SK-N-DZ (cell line): ENCODE measurements at regions not wholly inside any gene's neighbourhood (a gene's known extent, or its start where the extent isn't known, plus 50 kb on each side); places are given as distances from the start of the nearest gene placed in this dataset.
A peak's percentile ranks its signal among the peaks of the same experiment; 100 is the strongest.

Experiments
- DNase-seq: peaks from one replicate; pipeline ENCODE4 v3.0.0-alpha.2; 2015; ENCODE audit warnings: low spot score

- peak; percentile 38 for DNase-seq
Measured at GRCh38 chr1:37085393-37085792, 51.1 kb upstream of the GRIK3 start.

GRCh38 chr1:37089750-37090149 is 55.4 kb upstream of the GRIK3 start:
- no peak for DNase-seq

- DNase-seq: no peak
Measured at GRCh38 chr1:37090671-37091070, 56.4 kb upstream of the GRIK3 start.

GRCh38 chr1:37092937-37093336 is 58.6 kb upstream of the GRIK3 start:
- no peak for DNase-seq

- DNase-seq: no peak
Measured at GRCh38 chr1:37094302-37094701, 60.0 kb upstream of the GRIK3 start.

GRCh38 chr1:37096523-37096922 is 62.2 kb upstream of the GRIK3 start:
- DNase-seq: peak; percentile 18

GRCh38 chr1:37097731-37098130 is 63.4 kb upstream of the GRIK3 start:
- no peak for DNase-seq

- no peak for DNase-seq
Measured at GRCh38 chr1:37098237-37098636, 63.9 kb upstream of the GRIK3 start.

- no peak for DNase-seq
Measured at GRCh38 chr1:37100310-37100709, 66.0 kb upstream of the GRIK3 start.

GRCh38 chr1:37102656-37103382 is 68.5 kb upstream of the GRIK3 start:
- no peak for DNase-seq

- DNase-seq: no peak
Measured at GRCh38 chr1:37105911-37106310, 71.6 kb upstream of the GRIK3 start.

GRCh38 chr1:37107153-37107907 is 73.0 kb upstream of the GRIK3 start:
- no peak for DNase-seq

- peak; percentile 61 for DNase-seq
Measured at GRCh38 chr1:37108596-37109188, 74.4 kb upstream of the GRIK3 start.

- no peak for DNase-seq
Measured at GRCh38 chr1:37112430-37112829, 78.1 kb upstream of the GRIK3 start.

GRCh38 chr1:37113285-37113997 is 79.1 kb upstream of the GRIK3 start:
- DNase-seq: no peak

- DNase-seq: no peak
Measured at GRCh38 chr1:37118790-37119189, 84.5 kb upstream of the GRIK3 start.

GRCh38 chr1:37120279-37120678 is 86.0 kb upstream of the GRIK3 start:
- no peak for DNase-seq

- peak; percentile 41 for DNase-seq
Measured at GRCh38 chr1:37123276-37124115, 89.2 kb upstream of the GRIK3 start.

GRCh38 chr1:37124501-37124900 is 90.2 kb upstream of the GRIK3 start:
- DNase-seq: no peak

GRCh38 chr1:37125295-37125694 is 91.0 kb upstream of the GRIK3 start:
- no peak for DNase-seq

- no peak for DNase-seq
Measured at GRCh38 chr1:37127254-37127748, 93.0 kb upstream of the GRIK3 start.
